ENCODE measurements at regions not wholly inside any gene's neighbourhood (a gene's known extent, or its start where the extent isn't known, plus 50 kb on each side); places are given as distances from the start of the nearest gene placed in this dataset.

DNA sequence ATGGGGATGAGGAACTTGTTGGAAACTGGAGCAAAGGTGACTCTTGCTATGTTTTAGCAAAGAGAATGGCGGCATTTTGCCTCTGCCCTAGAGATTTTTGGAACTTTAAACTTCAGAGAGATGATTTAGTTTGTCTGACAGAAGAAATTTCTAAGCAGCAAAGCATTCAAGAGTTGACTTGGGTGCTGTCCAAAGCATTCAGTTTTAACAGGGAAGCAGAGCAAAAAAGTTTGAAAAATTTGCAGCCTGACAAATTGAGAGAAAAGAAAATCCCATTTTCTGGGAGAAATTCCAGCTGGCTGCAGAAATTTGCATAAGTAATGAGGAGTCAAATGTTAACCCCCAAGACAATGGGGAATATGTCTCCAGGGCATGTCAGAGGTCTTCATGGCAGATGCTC lies 682.3 kb upstream of the ST8SIA4 start:
- TF ChIP-seq POLR2A (IDR thresholded peaks at IDR 0.05; ENCODE audit: low read depth, low read length): no peak
- no peak for TF ChIP-seq TAF1 (IDR thresholded peaks at IDR 0.05; ENCODE audit: borderline replicate concordance, low read depth, low read length)
